NCI-H774 (cell line): ENCODE measurements at regions not wholly inside any gene's neighbourhood (a gene's known extent, or its start where the extent isn't known, plus 50 kb on each side); places are given as distances from the start of the nearest gene placed in this dataset.
"Not testable (repeated sequence)": the region's sequence is repeated elsewhere in the genome, so short reads cannot be mapped to it uniquely, and the experiment has no call there.

Experiments used
- DNase-seq: peaks from one replicate; lab custom pipeline; 2025; lab: John Stamatoyannopoulos, UW

GRCh38 chr7:101679653-101680173 is 50.6 kb upstream of the MYL10 start:
- DNase-seq = not testable (repeated sequence)

DNA sequence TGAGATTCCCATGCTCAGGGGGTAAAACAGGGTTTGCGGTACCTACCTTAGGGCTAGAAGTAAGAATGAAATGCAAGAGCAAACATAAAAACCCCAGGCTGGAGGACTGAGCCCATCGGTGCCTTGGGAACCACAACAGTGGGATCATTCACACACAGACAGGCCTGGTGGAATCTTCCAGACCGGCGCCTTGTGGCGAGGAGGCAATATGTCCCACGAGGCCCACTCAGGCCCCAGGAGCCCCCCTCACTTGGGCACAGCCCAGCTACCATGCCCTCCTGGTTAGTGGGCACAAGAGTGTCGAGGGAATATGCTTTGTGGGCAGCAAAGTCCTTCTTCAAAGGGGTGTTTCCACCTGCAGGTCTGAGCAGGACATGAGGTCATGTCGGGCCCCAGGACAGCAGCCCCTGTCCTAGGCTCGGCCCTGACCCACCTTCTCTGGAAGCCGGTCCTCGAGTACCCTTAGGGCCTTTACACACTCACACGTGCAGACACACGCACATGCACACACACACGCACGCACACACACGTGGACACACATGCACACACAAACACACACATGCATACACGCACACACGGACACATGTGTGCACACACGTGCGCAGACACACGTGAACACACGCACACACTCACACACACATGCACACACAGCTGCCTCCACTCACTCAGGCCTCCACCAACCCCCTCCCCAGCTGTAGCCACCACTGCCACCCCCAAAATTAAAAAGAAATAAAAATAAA is 51.5 kb upstream of the MYL10 start:
- DNase-seq = no peak

DNA sequence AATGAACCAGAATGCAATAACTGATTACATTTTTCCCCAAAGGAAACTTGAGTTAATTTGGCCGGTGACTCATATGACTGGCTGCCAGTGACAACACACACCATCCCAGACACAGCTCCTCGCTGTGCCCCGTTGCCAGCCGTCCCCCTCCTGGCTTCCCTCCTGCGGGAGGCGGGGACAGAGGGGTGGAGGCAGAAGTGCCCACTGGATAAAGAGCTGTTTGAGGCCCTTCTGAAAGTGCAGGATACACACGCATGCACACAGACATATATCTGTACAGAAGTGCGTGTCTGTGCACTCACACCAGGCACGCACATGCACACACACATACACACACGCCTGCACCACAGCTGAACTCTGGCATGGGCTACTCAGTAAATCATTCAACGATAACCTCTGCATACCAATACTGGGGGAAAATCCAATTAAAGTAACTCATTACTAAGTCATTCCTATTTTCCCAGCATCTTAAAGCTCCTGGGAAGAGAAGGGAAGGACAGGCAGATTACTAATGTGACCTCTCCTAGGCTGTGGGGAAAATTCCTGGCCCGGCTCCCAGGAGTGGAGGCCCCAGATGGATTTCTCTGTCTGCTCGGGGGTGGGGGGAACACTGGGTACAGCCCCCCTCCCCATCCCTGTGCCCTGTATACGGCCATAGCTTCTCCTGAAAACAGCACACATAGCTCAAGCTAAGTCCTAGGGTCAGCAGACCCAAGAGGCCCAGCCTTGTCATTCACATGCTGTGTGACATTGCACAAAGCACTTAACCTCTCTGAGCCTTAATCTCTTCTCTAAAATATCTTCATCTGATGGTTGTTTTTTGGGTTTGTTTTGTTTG is 52.3 kb upstream of the MYL10 start:
- DNase-seq = no peak

DNA sequence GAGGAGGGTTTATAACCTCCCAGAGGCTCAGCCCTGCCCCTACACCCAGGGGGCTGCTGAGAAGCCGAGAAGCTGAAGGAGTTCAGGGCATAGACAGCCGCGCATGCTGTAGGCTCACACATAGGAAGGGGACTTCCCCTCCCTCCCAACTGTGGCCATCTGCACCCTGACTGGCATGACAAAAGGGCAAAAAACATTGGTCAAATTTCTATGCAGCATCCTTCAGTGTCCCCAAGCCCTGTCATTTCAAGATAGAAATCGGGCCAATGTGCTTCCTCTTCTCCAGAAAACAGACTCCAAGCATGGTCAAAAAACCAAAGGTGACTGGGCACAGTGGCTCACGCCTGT is 55.9 kb upstream of the MYL10 start:
- DNase-seq = no peak

DNA sequence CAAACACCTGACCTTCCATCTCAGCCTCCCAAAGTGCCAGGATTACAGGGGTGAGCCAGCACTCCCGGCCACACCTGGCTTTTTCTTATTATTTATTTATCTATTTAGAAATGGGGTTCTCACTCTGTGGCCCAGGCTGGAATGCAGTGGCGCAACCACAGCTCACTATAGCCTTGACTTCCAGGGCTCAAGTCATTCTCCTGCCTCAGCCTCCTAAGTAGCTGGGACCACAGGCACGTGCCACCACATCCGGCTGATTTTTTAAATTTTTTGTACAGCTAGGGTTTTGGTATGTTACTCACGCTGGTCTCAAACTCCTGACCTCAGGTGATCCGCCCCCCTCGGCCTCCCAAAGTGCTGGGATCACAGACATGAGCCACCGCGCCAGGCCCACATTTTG is 56.9 kb upstream of the MYL10 start:
- no peak for DNase-seq

GRCh38 chr7:101687081-101687480 is 58.0 kb upstream of the MYL10 start:
- DNase-seq = no peak

DNA sequence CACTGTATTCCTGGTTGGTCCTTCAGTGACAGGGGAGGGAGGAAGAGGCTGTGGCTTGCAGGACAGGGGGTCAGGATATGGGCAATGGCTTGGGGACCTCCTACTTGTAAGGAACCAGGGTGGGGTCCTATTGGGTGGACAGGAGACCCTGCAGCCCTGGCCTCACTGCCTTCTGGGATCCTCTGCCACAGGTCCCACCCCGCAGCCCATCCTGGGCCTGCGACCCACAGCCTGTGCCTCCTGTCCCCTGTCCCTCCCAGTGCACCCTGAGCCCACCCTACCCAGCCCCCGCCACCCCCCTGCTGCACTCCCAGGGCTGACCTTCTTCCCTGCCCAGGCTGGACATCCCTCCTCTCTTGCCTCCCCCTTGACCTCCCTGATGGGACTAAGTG is 58.7 kb upstream of the MYL10 start:
- no peak for DNase-seq

DNA sequence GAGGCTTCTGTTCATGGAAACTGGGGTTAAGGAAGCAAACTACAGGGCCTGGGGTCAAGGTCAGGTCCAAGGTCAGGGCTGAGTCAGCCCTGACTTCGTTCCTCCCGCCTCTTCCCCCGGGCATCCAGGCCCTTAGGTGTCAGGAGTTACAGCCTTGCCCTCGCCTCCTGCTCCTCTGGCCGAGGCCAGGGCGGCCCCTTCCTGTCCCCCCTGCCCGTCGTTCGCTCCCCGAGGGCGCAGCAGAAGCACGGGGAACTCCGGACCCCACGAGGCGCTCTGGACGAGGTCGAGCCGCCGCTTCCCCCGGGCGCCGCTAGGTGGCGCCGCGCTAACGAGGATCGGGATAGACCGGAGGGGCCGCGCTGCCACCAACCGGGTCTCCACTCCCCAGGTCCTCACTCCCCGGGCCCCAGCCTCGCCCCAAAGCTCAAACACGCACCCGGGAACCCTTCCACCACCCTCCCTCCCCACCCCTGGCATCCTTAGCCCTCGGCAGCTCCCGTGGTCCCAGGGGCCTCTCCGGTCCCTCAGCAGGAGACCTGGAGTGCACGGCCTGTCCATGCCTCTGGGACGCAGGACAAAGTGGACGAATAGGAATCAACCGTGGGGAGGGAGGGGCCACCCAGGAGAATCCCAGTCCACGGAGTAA is 59.2 kb upstream of the MYL10 start:
- DNase-seq = peak; percentile 38

DNA sequence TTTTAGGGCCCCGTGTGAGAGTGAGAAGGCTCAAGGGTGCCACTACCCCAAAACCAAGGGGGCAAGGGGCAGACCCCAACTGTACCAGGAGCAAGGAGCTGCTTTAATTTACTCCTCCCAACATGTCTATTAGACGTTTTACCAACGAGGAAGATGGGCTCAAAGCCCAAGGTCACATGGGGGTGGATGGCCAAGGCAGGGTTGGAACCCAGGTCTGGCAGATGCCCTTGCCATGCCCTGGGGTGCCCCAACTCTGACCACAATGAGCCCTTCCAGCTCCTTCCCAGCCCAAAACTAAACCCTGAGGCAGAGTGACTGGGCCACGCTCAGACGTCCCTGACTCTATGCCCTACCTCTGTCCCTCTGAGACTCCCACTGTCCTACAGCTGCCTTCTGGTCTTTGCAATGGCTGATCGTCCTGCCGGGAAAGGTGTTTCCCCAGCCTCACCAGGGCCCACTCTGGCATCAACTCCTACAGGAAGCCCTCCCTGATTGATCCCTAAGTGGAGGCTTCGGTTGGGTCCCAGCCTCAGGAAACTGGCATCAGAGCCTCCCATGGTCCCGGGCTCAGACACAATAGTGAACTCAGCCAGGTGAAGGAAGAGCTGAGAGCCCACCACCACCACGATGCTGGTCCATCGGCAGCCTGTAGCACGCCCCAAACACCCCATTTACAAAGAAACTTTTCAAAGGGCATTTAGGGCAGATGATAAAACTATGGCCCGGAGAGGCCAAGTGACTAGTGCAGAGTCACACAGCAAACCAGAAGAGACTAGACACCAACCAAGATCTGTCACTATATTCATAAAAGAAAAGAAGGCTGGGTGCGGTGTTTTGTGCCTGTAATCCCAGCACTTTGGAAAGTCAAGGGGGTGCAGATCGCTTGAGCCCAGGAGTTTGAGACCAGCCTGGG is 60.2 kb upstream of the MYL10 start:
- no peak for DNase-seq

GRCh38 chr7:101690061-101690460 is 61.0 kb upstream of the MYL10 start:
- no peak for DNase-seq

DNA sequence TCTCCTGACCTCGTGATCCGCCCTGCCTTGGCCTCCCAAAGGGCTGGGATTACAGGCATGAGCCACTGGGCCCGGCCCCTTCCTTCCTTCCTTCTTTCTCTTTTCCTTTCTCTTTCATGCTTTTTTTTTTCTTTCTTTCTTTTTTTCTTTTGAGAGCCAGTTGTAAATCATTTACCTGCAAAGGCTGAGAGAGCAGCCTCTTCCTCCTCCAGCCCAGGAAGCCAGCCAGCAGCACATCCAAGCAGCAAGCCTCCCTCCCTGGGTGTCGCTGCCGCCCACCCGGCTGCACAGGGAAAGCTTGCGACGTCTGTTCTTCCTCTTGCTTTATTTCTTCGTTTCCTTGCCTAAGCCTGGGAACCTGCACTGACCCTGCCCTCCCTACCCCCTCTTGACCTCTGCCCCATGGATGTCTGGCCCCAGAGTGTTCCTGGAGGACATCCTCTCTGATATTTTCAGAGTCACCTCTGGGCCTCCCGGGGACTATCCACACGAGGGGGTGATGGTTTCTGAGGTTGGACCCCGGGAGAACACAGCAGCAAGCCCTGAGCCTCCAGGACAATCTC is 62.8 kb upstream of the MYL10 start:
- DNase-seq = no peak

DNA sequence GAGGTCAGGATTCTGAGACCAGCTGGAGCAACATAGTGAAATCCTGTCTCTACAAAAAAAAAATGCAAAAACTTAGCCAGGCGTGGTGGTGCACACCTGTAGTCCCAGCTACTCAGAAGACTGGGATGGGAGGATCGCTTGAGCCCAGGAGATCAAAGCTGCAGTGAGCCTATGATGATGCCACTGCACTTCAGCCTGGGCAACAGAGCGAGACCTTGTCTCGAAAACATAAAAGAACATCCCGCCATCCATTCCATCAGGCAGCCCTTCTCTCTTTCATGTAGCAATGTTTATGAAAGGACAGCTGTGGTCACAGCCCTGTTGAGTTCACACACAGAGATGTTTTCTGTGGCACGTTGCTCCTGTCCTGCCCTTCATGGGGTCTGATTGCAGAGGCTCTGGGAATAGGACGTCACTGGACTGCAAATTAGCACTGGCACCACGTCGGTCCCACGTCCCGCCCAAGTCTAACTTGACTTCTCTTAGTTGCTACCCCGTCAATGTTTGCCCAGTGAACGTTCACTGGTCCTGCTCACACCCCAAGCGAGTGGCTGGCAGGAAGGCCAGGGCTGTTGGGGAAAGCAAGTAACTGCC is 64.5 kb upstream of the MYL10 start:
- DNase-seq = no peak

DNA sequence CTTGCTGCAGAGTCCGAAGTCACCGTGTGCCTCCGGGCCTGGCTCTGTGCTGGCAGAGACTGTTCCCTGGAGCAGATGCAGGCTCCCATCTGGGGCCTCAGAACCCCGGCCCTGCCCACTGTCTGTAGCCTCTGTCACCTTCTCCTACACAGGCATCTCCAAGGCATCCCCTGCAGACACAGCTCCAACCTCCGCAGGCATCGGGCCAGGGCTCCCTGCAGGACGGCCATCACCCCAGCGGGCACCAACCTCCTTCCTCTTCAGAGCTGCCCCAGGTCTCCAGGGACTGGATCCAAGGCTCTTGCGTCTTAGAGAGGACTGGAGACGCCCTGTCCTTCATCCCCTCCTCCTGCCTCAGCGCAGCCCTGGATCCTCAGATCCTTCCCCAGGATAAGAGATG is 69.9 kb upstream of the MYL10 start:
- DNase-seq = no peak

DNA sequence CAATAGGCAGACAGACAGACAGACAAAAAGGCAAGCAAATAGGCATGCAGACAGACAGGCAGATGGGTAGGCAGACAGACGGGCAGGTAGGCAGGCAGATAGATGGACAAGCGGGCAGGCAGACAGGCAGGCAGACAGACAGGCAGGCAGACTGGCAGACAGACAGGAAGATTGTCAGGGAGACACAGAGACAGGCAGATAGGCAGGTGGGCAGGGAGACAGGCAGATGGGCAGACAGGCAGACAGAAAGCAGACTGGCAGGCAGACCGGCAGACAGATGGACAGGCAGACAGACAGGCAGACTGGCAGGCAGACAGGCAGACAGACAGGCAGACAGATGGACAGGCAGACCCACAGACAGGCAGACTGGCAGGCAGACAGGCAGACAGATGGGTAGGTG is 70.3 kb upstream of the MYL10 start:
- DNase-seq = no peak

DNA sequence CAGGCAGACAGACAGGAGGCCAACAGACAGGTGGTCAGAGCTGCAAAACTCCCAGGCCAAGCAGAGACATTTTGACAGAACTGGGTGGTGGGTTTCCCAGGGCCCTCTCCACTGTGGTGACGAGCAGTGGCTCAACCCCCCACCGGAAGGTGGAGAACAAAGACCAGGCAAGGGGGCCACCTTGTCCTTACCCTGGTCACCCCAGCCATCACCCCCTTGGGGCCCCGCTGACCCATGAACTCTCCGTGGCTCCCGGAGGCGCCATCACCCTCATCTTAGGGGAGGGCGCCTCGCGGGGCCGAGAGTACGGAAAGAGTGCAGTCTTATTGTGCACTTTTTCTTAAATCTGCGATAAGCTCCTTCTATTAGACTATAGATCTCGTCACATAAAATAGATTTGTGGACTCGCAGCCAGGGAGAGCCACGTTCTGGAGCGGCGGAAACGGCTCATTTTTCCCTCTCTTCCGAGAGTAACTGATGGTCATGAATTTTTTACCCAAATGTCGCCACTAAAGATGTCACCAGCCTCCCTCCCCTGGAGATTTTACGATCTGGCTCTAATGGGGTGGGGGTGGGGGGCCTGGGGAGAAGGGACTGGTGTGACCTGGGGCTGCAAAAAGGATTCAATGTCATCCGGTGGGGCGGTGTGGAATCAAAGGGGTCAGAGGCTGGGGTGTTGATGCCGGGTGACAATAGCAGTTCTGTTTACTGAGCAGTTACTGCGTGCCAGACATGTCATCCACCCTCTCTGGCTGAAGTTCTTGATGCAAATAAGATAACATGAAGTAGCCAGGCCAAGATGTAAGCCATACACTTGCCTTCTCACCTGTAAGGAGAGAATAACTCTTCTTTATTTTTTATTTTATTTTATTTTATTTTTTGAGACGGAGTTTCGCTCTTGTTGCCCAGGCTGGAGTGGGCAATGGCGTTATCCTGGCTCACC is 71.1 kb upstream of the MYL10 start:
- no peak for DNase-seq

GRCh38 chr7:101701153-101701794 is 72.2 kb upstream of the MYL10 start:
- DNase-seq = no peak

DNA sequence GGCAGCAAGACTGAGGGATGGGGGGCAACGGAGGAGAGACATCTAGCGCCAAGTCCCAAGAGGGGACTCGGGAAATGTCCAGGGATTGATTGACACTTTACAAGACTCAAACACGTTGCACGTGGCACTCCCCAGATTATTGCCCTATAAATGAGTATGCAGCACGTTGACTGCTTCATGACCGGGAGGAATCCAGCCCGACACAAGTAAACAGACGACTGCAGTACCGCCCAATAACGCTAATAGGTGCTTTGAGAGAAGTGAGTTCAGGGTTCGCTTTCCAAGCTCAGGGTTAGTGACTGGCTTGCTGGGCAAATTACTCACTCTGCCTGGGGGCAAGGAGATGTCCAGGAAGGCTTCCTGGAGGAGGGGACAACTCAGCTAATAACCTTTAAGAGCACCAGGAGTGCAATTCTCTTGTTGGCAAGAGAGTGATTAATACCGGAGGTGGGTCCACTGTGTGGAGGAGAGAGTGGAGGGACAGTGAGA is 73.3 kb upstream of the MYL10 start:
- DNase-seq = no peak

GRCh38 chr7:101705331-101705730 is 76.2 kb upstream of the MYL10 start:
- no peak for DNase-seq

DNA sequence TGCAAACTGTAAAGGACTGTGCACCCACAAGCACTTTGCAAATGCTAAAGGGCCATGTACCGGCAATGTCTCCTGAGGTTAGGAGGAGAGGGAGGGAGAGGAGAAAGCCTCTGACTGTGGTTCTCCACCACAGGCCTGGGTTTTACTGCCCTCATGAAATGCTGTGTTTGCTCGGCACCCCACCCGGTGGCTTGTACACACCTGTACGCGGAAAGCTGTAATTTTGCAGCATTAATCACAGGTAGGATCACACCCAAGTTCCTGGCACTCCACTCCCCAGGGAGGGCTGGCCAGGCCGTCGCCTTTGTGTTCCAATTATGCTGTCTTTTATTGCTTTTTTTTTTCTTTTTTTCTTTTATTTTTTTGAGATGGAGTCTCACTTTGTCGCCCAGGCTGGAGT is 78.5 kb upstream of the MYL10 start:
- no peak for DNase-seq
